Thyroid gland (tissue), 4 donors: ENCODE measurements at regions not wholly inside any gene's neighbourhood (a gene's known extent, or its start where the extent isn't known, plus 50 kb on each side); places are given as distances from the start of the nearest gene placed in this dataset.

Source experiments
- POLR2A ChIP-seq, 2 donors: fragments of 450-650 bp; IDR thresholded peaks; one replicate each; pipeline ENCODE4 v1.6.1; 2017; ENCODE audit warnings: antibody characterized with exemption in 2 of 2, mild to moderate bottlenecking in 2 of 2, moderate library complexity in 1 of 2
- TF ChIP-seq, protein P1 (sequence below), 6 experiments: fragments of 200-600 bp in 3 of 6; fragments of 450-650 bp in 3 of 6; sonication (generic) in 3 of 6; IDR thresholded peaks; one replicate each; pipeline ENCODE4 v1.5.1; 2016 to 2019; ENCODE audit warnings: antibody characterized with exemption in 6 of 6, mild to moderate bottlenecking in 2 of 6, inconsistent platforms in 1 of 6, moderate library complexity in 1 of 6

GRCh38 chr15:35810007-35810406 lies 264.0 kb upstream of the DPH6 start:
- TF ChIP-seq, protein P1, sequence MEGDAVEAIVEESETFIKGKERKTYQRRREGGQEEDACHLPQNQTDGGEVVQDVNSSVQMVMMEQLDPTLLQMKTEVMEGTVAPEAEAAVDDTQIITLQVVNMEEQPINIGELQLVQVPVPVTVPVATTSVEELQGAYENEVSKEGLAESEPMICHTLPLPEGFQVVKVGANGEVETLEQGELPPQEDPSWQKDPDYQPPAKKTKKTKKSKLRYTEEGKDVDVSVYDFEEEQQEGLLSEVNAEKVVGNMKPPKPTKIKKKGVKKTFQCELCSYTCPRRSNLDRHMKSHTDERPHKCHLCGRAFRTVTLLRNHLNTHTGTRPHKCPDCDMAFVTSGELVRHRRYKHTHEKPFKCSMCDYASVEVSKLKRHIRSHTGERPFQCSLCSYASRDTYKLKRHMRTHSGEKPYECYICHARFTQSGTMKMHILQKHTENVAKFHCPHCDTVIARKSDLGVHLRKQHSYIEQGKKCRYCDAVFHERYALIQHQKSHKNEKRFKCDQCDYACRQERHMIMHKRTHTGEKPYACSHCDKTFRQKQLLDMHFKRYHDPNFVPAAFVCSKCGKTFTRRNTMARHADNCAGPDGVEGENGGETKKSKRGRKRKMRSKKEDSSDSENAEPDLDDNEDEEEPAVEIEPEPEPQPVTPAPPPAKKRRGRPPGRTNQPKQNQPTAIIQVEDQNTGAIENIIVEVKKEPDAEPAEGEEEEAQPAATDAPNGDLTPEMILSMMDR (IDR thresholded peaks at IDR 0.05) = no peak
- no peak for TF ChIP-seq POLR2A (IDR thresholded peaks at IDR 0.05)
